ENCODE measurements at regions not wholly inside any gene's neighbourhood (a gene's known extent, or its start where the extent isn't known, plus 50 kb on each side); places are given as distances from the start of the nearest gene placed in this dataset.
A peak's percentile ranks its signal among the peaks of the same experiment; 100 is the strongest.

- Mint-ChIP-seq H3K27me3 (ENCODE audit: low read depth in 2 of 2) (peaks cover 0 to 9% of the 10 kb centered on the region in 2 donors), H3K4me3 (no peak overlapping the region), H3K36me3 (no peaks in the 10 kb centered on the region), H3K9me3 (no peaks in the 10 kb centered on the region), H3K4me1 (no peaks in the 10 kb centered on the region), H3K27ac (no peak overlapping the region)
- Histone ChIP-seq H3K36me3 (ENCODE audit: control insufficient read depth, insufficient read depth, low read length) (no peaks in the 10 kb centered on the region), H3K4me1 (ENCODE audit: control insufficient read depth, insufficient read depth, low read length) (no peaks in the 10 kb centered on the region), H3K27ac (ENCODE audit: low read length) (no peak overlapping the region), H3K4me3 (ENCODE audit: low read length) (no peak overlapping the region), H3K27me3 (ENCODE audit: control insufficient read depth, insufficient read depth, low read length) (no peaks in the 10 kb centered on the region), H3K9me3 (ENCODE audit: control insufficient read depth, insufficient read depth, low read length) (no peaks in the 10 kb centered on the region)
- WGBS (ENCODE audit: insufficient coverage) = 93% methylated on average over 11 of the region's 11 CpGs
- DNase-seq = no peak
- intact Hi-C loops (cut with micrococcal nuclease) = no loop called here
- TF ChIP-seq, protein P1, sequence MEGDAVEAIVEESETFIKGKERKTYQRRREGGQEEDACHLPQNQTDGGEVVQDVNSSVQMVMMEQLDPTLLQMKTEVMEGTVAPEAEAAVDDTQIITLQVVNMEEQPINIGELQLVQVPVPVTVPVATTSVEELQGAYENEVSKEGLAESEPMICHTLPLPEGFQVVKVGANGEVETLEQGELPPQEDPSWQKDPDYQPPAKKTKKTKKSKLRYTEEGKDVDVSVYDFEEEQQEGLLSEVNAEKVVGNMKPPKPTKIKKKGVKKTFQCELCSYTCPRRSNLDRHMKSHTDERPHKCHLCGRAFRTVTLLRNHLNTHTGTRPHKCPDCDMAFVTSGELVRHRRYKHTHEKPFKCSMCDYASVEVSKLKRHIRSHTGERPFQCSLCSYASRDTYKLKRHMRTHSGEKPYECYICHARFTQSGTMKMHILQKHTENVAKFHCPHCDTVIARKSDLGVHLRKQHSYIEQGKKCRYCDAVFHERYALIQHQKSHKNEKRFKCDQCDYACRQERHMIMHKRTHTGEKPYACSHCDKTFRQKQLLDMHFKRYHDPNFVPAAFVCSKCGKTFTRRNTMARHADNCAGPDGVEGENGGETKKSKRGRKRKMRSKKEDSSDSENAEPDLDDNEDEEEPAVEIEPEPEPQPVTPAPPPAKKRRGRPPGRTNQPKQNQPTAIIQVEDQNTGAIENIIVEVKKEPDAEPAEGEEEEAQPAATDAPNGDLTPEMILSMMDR (IDR thresholded peaks at IDR 0.05) = no peak
- ATAC-seq = no peak
These were observed 138.7 kb downstream of the ETS2 start for GRCh38 chr21:38944402-38944801.

- H3K4me1 ChIP-seq (ENCODE audit: control insufficient read depth, insufficient read depth, low read length) = peaks cover 10% of the 10 kb centered on the region
- TF ChIP-seq, protein P1 (IDR thresholded peaks at IDR 0.05) = no peak
- H3K27me3 ChIP-seq (ENCODE audit: control insufficient read depth, insufficient read depth, low read length) = no peaks in the 10 kb centered on the region
- Mint-ChIP-seq H3K4me1 (peaks cover 9 to 10% of the 10 kb centered on the region in 2 donors), H3K4me3 (no peak overlapping the region), H3K9me3 (no peaks in the 10 kb centered on the region), H3K27ac (no peak overlapping the region), H3K36me3 (no peaks in the 10 kb centered on the region), H3K27me3 (ENCODE audit: low read depth in 2 of 2) (peaks cover 0 to 9% of the 10 kb centered on the region in 2 donors)
- ATAC-seq (no peak), DNase-seq (no peak)
- no peaks in the 10 kb centered on the region for H3K9me3 ChIP-seq (ENCODE audit: control insufficient read depth, insufficient read depth, low read length)
- no peak overlapping the region for H3K27ac ChIP-seq (ENCODE audit: low read length)
- 87% methylated on average over 7 of the region's 7 CpGs for WGBS (ENCODE audit: insufficient coverage)
- H3K36me3 ChIP-seq (ENCODE audit: control insufficient read depth, insufficient read depth, low read length) = no peaks in the 10 kb centered on the region
- intact Hi-C loops (cut with micrococcal nuclease) = no loop called here
- no peak overlapping the region for H3K4me3 ChIP-seq (ENCODE audit: low read length)
These were observed 137.1 kb downstream of the ETS2 start for GRCh38 chr21:38942748-38943211.

DNA sequence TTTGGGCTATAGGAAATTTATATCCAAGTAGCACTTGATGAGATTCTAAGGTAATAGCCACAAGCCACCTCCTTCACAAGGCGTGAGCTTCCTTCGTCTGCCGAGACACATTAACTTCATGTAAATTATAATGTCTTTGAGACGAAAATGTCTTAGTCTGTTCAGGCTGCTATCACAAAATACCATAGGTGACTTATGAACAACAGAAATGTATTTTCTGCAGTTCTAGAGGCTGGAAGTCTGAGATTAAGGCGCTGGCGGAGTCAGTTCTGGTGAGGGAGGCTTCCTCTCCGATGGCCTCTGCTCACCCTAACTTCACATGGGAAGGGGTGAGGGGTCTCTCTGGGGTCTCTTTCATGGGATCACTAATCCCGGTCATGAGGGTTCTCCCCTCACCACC, 133.0 kb downstream of the ETS2 start:
- H3K27ac Mint-ChIP-seq = peak overlapping the region in 1 of 2 donors; percentile 64
- Histone ChIP-seq H3K27ac (ENCODE audit: low read length) (no peak overlapping the region), H3K4me3 (ENCODE audit: low read length) (no peak overlapping the region), H3K36me3 (ENCODE audit: control insufficient read depth, insufficient read depth, low read length) (no peaks in the 10 kb centered on the region), H3K27me3 (ENCODE audit: control insufficient read depth, insufficient read depth, low read length) (no peaks in the 10 kb centered on the region), H3K9me3 (ENCODE audit: control insufficient read depth, insufficient read depth, low read length) (no peaks in the 10 kb centered on the region), H3K4me1 (ENCODE audit: control insufficient read depth, insufficient read depth, low read length) (peaks cover 11% of the 10 kb centered on the region)
- peaks cover 2 to 9% of the 10 kb centered on the region in 2 donors for H3K27me3 Mint-ChIP-seq (ENCODE audit: low read depth in 2 of 2)
- ATAC-seq = peak in 2 of 3 donors; percentile 27 to 42
- no peaks in the 10 kb centered on the region for H3K36me3 Mint-ChIP-seq
- intact Hi-C loops (cut with micrococcal nuclease) = no loop called here
- 80% methylated on average over 7 of the region's 8 CpGs for WGBS (ENCODE audit: insufficient coverage)
- H3K9me3 Mint-ChIP-seq = no peaks in the 10 kb centered on the region
- DNase-seq = no peak
- no peak overlapping the region for H3K4me3 Mint-ChIP-seq
- TF ChIP-seq, protein P1 (IDR thresholded peaks at IDR 0.05) = no peak
- H3K4me1 Mint-ChIP-seq = peaks cover 13 to 15% of the 10 kb centered on the region in 2 donors

GRCh38 chr21:38938343-38938742, 132.6 kb downstream of the ETS2 start:
- H3K36me3 Mint-ChIP-seq = no peaks in the 10 kb centered on the region
- ATAC-seq (peak; percentile 69 to 86 (median 83)), DNase-seq (peak in 1 of 2 donors; percentile 44)
- H3K9me3 ChIP-seq (ENCODE audit: control insufficient read depth, insufficient read depth, low read length) = no peaks in the 10 kb centered on the region
- H3K27me3 ChIP-seq (ENCODE audit: control insufficient read depth, insufficient read depth, low read length) = no peaks in the 10 kb centered on the region
- intact Hi-C loops (cut with micrococcal nuclease) = no loop called here
- TF ChIP-seq, protein P1 (IDR thresholded peaks at IDR 0.05) = no peak
- no peak overlapping the region for H3K4me3 Mint-ChIP-seq
- peak overlapping the region in 1 of 2 donors; percentile 64 for H3K27ac Mint-ChIP-seq
- peaks cover 13 to 15% of the 10 kb centered on the region in 2 donors for H3K4me1 Mint-ChIP-seq
- H3K4me3 ChIP-seq (ENCODE audit: low read length) = no peak overlapping the region
- H3K4me1 ChIP-seq (ENCODE audit: control insufficient read depth, insufficient read depth, low read length) = peaks cover 11% of the 10 kb centered on the region
- peaks cover 2 to 9% of the 10 kb centered on the region in 2 donors for H3K27me3 Mint-ChIP-seq (ENCODE audit: low read depth in 2 of 2)
- H3K36me3 ChIP-seq (ENCODE audit: control insufficient read depth, insufficient read depth, low read length) = no peaks in the 10 kb centered on the region
- WGBS (ENCODE audit: insufficient coverage) = 46% methylated on average over 7 of the region's 7 CpGs
- H3K9me3 Mint-ChIP-seq = no peaks in the 10 kb centered on the region
- H3K27ac ChIP-seq (ENCODE audit: low read length) = no peak overlapping the region
